Gastroesophageal sphincter (tissue), 4 donors: ENCODE measurements at regions not wholly inside any gene's neighbourhood (a gene's known extent, or its start where the extent isn't known, plus 50 kb on each side); places are given as distances from the start of the nearest gene placed in this dataset.

Source experiments
- ATAC-seq: fragments of 150-250 bp; one replicate; pipeline ENCODE4 v1.9.1; 2016; ENCODE audit warnings: mild to moderate bottlenecking, moderate library complexity
- H3K27ac ChIP-seq, 4 donors: fragments of 200-600 bp; sonication (generic) in 3 of 4; 1 replicate in 3 of 4; 2 replicates in 1 of 4; pipeline ENCODE4 v1.5.1; 2016 to 2019
- H3K27me3 ChIP-seq: fragments of 200-600 bp; sonication (generic); one replicate; pipeline ENCODE4 v1.5.1; 2019
- H3K36me3 ChIP-seq, 2 donors: fragments of 200-600 bp; sonication (generic); one replicate each; pipeline ENCODE4 v1.5.1; 2019; ENCODE audit warnings: control low read depth in 1 of 2
- H3K4me1 ChIP-seq, 3 donors: fragments of 200-600 bp; sonication (generic); 1 replicate in 2 of 3; 2 replicates in 1 of 3; pipeline ENCODE4 v1.5.1; 2016 to 2019; ENCODE audit warnings: control low read depth in 2 of 3
- H3K4me3 ChIP-seq, 2 donors: fragments of 200-600 bp; sonication (generic); one replicate each; pipeline ENCODE4 v1.5.1; 2019; ENCODE audit warnings: mild to moderate bottlenecking in 1 of 2, moderate library complexity in 1 of 2
- H3K9me3 ChIP-seq, 3 donors: fragments of 200-600 bp; sonication (generic); one replicate each; pipeline ENCODE4 v1.5.1; 2017 to 2019; ENCODE audit warnings: control low read depth in 2 of 3
- CTCF ChIP-seq, 4 experiments: fragments of 200-600 bp in 2 of 4; fragments of 450-650 bp in 2 of 4; sonication (generic) in 1 of 4; IDR thresholded peaks; one replicate each; pipeline ENCODE4 v1.5.1; 2017 to 2019; ENCODE audit warnings: antibody characterized with exemption in 4 of 4, mild to moderate bottlenecking in 2 of 4, moderate library complexity in 2 of 4
- EP300 ChIP-seq: sonication (generic); formaldehyde crosslinking; IDR thresholded peaks from one replicate; pipeline ENCODE4 v1.6.1; 2017; ENCODE audit warnings: antibody characterized with exemption, mild to moderate bottlenecking
- POLR2A ChIP-seq, 2 donors: fragments of 450-650 bp; IDR thresholded peaks; one replicate each; pipeline ENCODE4 v1.6.1; 2017; ENCODE audit warnings: antibody characterized with exemption in 2 of 2, mild to moderate bottlenecking in 2 of 2, moderate library complexity in 1 of 2
- POLR2AphosphoS5 ChIP-seq: sonication (generic); formaldehyde crosslinking; IDR thresholded peaks from one replicate; pipeline ENCODE4 v1.6.1; 2017; ENCODE audit warnings: antibody characterized with exemption
- WGBS, 2 donors: methylation state at CpG; one replicate each; pipeline ENCODE4 v1.1.5; 2018; ENCODE audit warnings: low coverage in 1 of 2; 5-methylcytosine and 5-hydroxymethylcytosine counted together

- TF ChIP-seq EP300, result no peak
- no peak for TF ChIP-seq POLR2A (IDR thresholded peaks at IDR 0.05)
- TF ChIP-seq POLR2AphosphoS5, result no peak
- no peak for TF ChIP-seq CTCF (IDR thresholded peaks at IDR 0.05)
- 85% methylated on average over 2 of the region's 3 CpGs; no CpG with 5 or more reads in 1 of the 2 donors for WGBS, 2 donors
- no peak overlapping the region for H3K4me3 ChIP-seq
- H3K4me1 ChIP-seq, result no peaks in the 10 kb centered on the region
- H3K27ac ChIP-seq, result no peak overlapping the region
- no peaks in the 10 kb centered on the region for H3K27me3 ChIP-seq
- peaks cover 0 to 23% (median 0%) of the 10 kb centered on the region in 3 donors for H3K9me3 ChIP-seq
- H3K36me3 ChIP-seq, result no peaks in the 10 kb centered on the region
- ATAC-seq, result no peak
Measured at GRCh38 chr13:48782429-48782840, 128.7 kb downstream of the CYSLTR2 start.

- peaks cover 0 to 23% (median 0%) of the 10 kb centered on the region in 3 donors for H3K9me3 ChIP-seq
- H3K27me3 ChIP-seq, result no peaks in the 10 kb centered on the region
- H3K36me3 ChIP-seq, result no peaks in the 10 kb centered on the region
- WGBS, 2 donors, result 41 to 83% methylated on average over 2 to 5 of the region's 7 CpGs
- ATAC-seq, result peak; percentile 79
- no peaks in the 10 kb centered on the region for H3K4me1 ChIP-seq
- TF ChIP-seq POLR2A (IDR thresholded peaks at IDR 0.05), result no peak
- no peak for TF ChIP-seq EP300
- peak; percentile 13 for TF ChIP-seq POLR2AphosphoS5
- no peak overlapping the region for H3K4me3 ChIP-seq
- H3K27ac ChIP-seq, result no peak overlapping the region
Measured at GRCh38 chr13:48783181-48783630, 129.5 kb downstream of the CYSLTR2 start.

GRCh38 chr13:48783695-48784230 is 130.0 kb downstream of the CYSLTR2 start:
- H3K4me1 ChIP-seq, result no peaks in the 10 kb centered on the region
- no peak overlapping the region for H3K4me3 ChIP-seq
- H3K27ac ChIP-seq, result no peak overlapping the region
- TF ChIP-seq EP300 (no peak), POLR2A (IDR thresholded peaks at IDR 0.05) (no peak), POLR2AphosphoS5 (no peak), CTCF (IDR thresholded peaks at IDR 0.05) (no peak)
- peaks cover 0 to 23% (median 0%) of the 10 kb centered on the region in 3 donors for H3K9me3 ChIP-seq
- no peaks in the 10 kb centered on the region for H3K36me3 ChIP-seq
- peak; percentile 46 for ATAC-seq
- WGBS, 2 donors, result 80 to 86% methylated on average over 1 to 3 of the region's 4 CpGs
- H3K27me3 ChIP-seq, result no peaks in the 10 kb centered on the region

GRCh38 chr13:48784916-48785548 is 131.3 kb downstream of the CYSLTR2 start:
- WGBS, 2 donors, result 88 to 90% methylated on average over 2 to 3 of the region's 3 CpGs

GRCh38 chr13:48790199-48790598 is 136.5 kb downstream of the CYSLTR2 start:
- no peak overlapping the region for H3K27ac ChIP-seq
- no peaks in the 10 kb centered on the region for H3K9me3 ChIP-seq
- no peak for TF ChIP-seq CTCF (IDR thresholded peaks at IDR 0.05)
- TF ChIP-seq EP300, result no peak
- TF ChIP-seq POLR2A (IDR thresholded peaks at IDR 0.05), result no peak
- no peak for TF ChIP-seq POLR2AphosphoS5
- no peaks in the 10 kb centered on the region for H3K36me3 ChIP-seq
- 52 to 100% methylated on average over 1 to 3 of the region's 3 CpGs for WGBS, 2 donors
- ATAC-seq, result no peak
- H3K27me3 ChIP-seq, result no peaks in the 10 kb centered on the region
- H3K4me3 ChIP-seq, result no peak overlapping the region
- no peaks in the 10 kb centered on the region for H3K4me1 ChIP-seq

More at GRCh38 chr13:48784916-48785548, 131.3 kb downstream of the CYSLTR2 start:
- Histone ChIP-seq H3K4me1 (no peaks in the 10 kb centered on the region), H3K27ac (no peak overlapping the region), H3K27me3 (no peaks in the 10 kb centered on the region), H3K4me3 (no peak overlapping the region), H3K9me3 (peaks cover 0 to 18% (median 0%) of the 10 kb centered on the region in 3 donors), H3K36me3 (no peaks in the 10 kb centered on the region)
- no peak for ATAC-seq
- TF ChIP-seq CTCF (IDR thresholded peaks at IDR 0.05), result no peak
- no peak for TF ChIP-seq EP300
- no peak for TF ChIP-seq POLR2A (IDR thresholded peaks at IDR 0.05)
- TF ChIP-seq POLR2AphosphoS5, result no peak
